Neutrophil (primary cell): ENCODE measurements at regions not wholly inside any gene's neighbourhood (a gene's known extent, or its start where the extent isn't known, plus 50 kb on each side); places are given as distances from the start of the nearest gene placed in this dataset.

ENCODE experiments used
- H3K27ac ChIP-seq: fragments of 200-600 bp; sonication (generic); 2 replicates; pipeline ENCODE4 v1.5.1; 2016; ENCODE audit warnings: mild to moderate bottlenecking, moderate library complexity
- H3K27me3 ChIP-seq: fragments of 200-600 bp; sonication (generic); 2 replicates; pipeline ENCODE4 v1.6.0; 2016; ENCODE audit warnings: mild to moderate bottlenecking
- H3K36me3 ChIP-seq: fragments of 200-600 bp; sonication (generic); 2 replicates; pipeline ENCODE4 v1.5.1; 2017
- H3K4me1 ChIP-seq, 2 experiments: fragments of 200-600 bp in 1 of 2; sonication (generic) in 1 of 2; 1 replicate in 1 of 2; 2 replicates in 1 of 2; pipeline versions ENCODE4 v1.5.1 to v1.6.1; 2013 to 2016; ENCODE audit warnings: low read depth in 1 of 2, low read length in 1 of 2, mild to moderate bottlenecking in 1 of 2, moderate library complexity in 1 of 2; ENCODE audit not compliant: control insufficient read depth in 1 of 2, insufficient read depth in 1 of 2
- H3K4me3 ChIP-seq, 2 experiments: fragments of 200-600 bp in 1 of 2; sonication (generic) in 1 of 2; 1 replicate in 1 of 2; 2 replicates in 1 of 2; pipeline ENCODE4 v1.5.1; 2013 to 2016; ENCODE audit warnings: low read depth in 1 of 2, low read length in 1 of 2, mild to moderate bottlenecking in 1 of 2, moderate library complexity in 1 of 2
- H3K9me3 ChIP-seq: fragments of 200-600 bp; sonication (generic); 2 replicates; pipeline ENCODE4 v1.5.1; 2016
- CTCF ChIP-seq: fragments of 200-600 bp; sonication (generic); IDR thresholded peaks from 2 replicates; pipeline ENCODE4 v1.5.1; 2016; ENCODE audit warnings: antibody characterized with exemption

GRCh38 chr11:120001178-120002090 is 136.5 kb downstream of the TRIM29 start:
- no peaks in the 10 kb centered on the region for H3K4me1 ChIP-seq
- peaks cover 59% of the 10 kb centered on the region for H3K27me3 ChIP-seq
- no peaks in the 10 kb centered on the region for H3K36me3 ChIP-seq
- TF ChIP-seq CTCF: no peak
- H3K9me3 ChIP-seq: no peaks in the 10 kb centered on the region
- H3K27ac ChIP-seq: no peak overlapping the region
- no peak overlapping the region for H3K4me3 ChIP-seq

GRCh38 chr11:119999220-119999619 is 138.7 kb downstream of the TRIM29 start:
- TF ChIP-seq CTCF: no peak
- Histone ChIP-seq H3K9me3 (no peaks in the 10 kb centered on the region), H3K27me3 (peaks cover 41% of the 10 kb centered on the region), H3K27ac (no peak overlapping the region), H3K4me3 (no peak overlapping the region), H3K4me1 (no peaks in the 10 kb centered on the region), H3K36me3 (no peaks in the 10 kb centered on the region)

- Histone ChIP-seq H3K27me3 (peaks cover 18% of the 10 kb centered on the region), H3K27ac (no peak overlapping the region), H3K9me3 (no peaks in the 10 kb centered on the region), H3K4me1 (no peaks in the 10 kb centered on the region), H3K36me3 (no peaks in the 10 kb centered on the region), H3K4me3 (no peak overlapping the region)
- no peak for TF ChIP-seq CTCF
Observed at GRCh38 chr11:119996556-119996955, 141.4 kb downstream of the TRIM29 start.

- no peaks in the 10 kb centered on the region for H3K9me3 ChIP-seq
- H3K27ac ChIP-seq: no peak overlapping the region
- no peak for TF ChIP-seq CTCF
- H3K36me3 ChIP-seq: no peaks in the 10 kb centered on the region
- H3K27me3 ChIP-seq: peaks cover 18% of the 10 kb centered on the region
- no peak overlapping the region for H3K4me3 ChIP-seq
- H3K4me1 ChIP-seq: no peaks in the 10 kb centered on the region
Observed at GRCh38 chr11:119995730-119996491, 142.0 kb downstream of the TRIM29 start.

- H3K9me3 ChIP-seq: no peaks in the 10 kb centered on the region
- H3K27ac ChIP-seq: no peak overlapping the region
- H3K36me3 ChIP-seq: no peaks in the 10 kb centered on the region
- H3K4me3 ChIP-seq: no peak overlapping the region
- H3K4me1 ChIP-seq: no peaks in the 10 kb centered on the region
- H3K27me3 ChIP-seq: peaks cover 30% of the 10 kb centered on the region
- no peak for TF ChIP-seq CTCF
Observed at GRCh38 chr11:119993722-119994121, 144.2 kb downstream of the TRIM29 start.
